ENCODE measurements at regions not wholly inside any gene's neighbourhood (a gene's known extent, or its start where the extent isn't known, plus 50 kb on each side); places are given as distances from the start of the nearest gene placed in this dataset.

- intact Hi-C loops (cut with micrococcal nuclease; ENCODE audit: unreplicated experiment): no loop called here
- TF ChIP-seq CTCF (IDR thresholded peaks at IDR 0.05; ENCODE audit: unreplicated experiment): no peak
- no peak for DNase-seq
- no peak overlapping the region for H3K4me3 Mint-ChIP-seq (ENCODE audit: low read depth, unreplicated experiment)
- BruUV-seq (replicated peaks): no TSS peak
- no peaks in the 10 kb centered on the region for H3K9me3 Mint-ChIP-seq (ENCODE audit: low read depth, unreplicated experiment)
- no peaks in the 10 kb centered on the region for H3K27me3 Mint-ChIP-seq (ENCODE audit: unreplicated experiment)
- no peaks in the 10 kb centered on the region for H3K36me3 Mint-ChIP-seq (ENCODE audit: insufficient read depth, unreplicated experiment)
- no peaks in the 10 kb centered on the region for H3K4me1 Mint-ChIP-seq (ENCODE audit: low read depth, unreplicated experiment)
- CTCF ChIA-PET: interaction anchor here (1.0 kb wide), 1 partner anchor 272 kb away, joined by 3 read pairs; no protein-coding TSS in a partner anchor
- no peak overlapping the region for H3K27ac Mint-ChIP-seq (ENCODE audit: unreplicated experiment)
Measured at GRCh38 chr1:243980471-243980870, 70.6 kb upstream of the ZBTB18 start.

- Mint-ChIP-seq H3K36me3 (ENCODE audit: insufficient read depth, unreplicated experiment) (no peaks in the 10 kb centered on the region), H3K27me3 (ENCODE audit: unreplicated experiment) (no peaks in the 10 kb centered on the region), H3K4me1 (ENCODE audit: low read depth, unreplicated experiment) (no peaks in the 10 kb centered on the region), H3K9me3 (ENCODE audit: low read depth, unreplicated experiment) (no peaks in the 10 kb centered on the region), H3K4me3 (ENCODE audit: low read depth, unreplicated experiment) (no peak overlapping the region), H3K27ac (ENCODE audit: unreplicated experiment) (no peak overlapping the region)
- BruUV-seq (replicated peaks): no TSS peak
- CTCF ChIA-PET: no interaction called here
- intact Hi-C loops (cut with micrococcal nuclease; ENCODE audit: unreplicated experiment): no loop called here
- no peak for DNase-seq
- TF ChIP-seq CTCF (IDR thresholded peaks at IDR 0.05; ENCODE audit: unreplicated experiment): no peak
Measured at GRCh38 chr1:243980071-243980470, 71.0 kb upstream of the ZBTB18 start.

- Mint-ChIP-seq H3K4me1 (ENCODE audit: low read depth, unreplicated experiment) (no peaks in the 10 kb centered on the region), H3K27me3 (ENCODE audit: unreplicated experiment) (peaks cover 5% of the 10 kb centered on the region), H3K4me3 (ENCODE audit: low read depth, unreplicated experiment) (no peak overlapping the region), H3K27ac (ENCODE audit: unreplicated experiment) (no peak overlapping the region), H3K36me3 (ENCODE audit: insufficient read depth, unreplicated experiment) (no peaks in the 10 kb centered on the region), H3K9me3 (ENCODE audit: low read depth, unreplicated experiment) (no peaks in the 10 kb centered on the region)
- no peak for TF ChIP-seq CTCF (IDR thresholded peaks at IDR 0.05; ENCODE audit: unreplicated experiment)
- intact Hi-C loops (cut with micrococcal nuclease; ENCODE audit: unreplicated experiment): no loop called here
- no peak for DNase-seq
- CTCF ChIA-PET: no interaction called here
- BruUV-seq (replicated peaks): no TSS peak
Measured at GRCh38 chr1:243979396-243979795, 71.7 kb upstream of the ZBTB18 start.

- no TSS peak for BruUV-seq (replicated peaks)
- no peak for TF ChIP-seq CTCF (IDR thresholded peaks at IDR 0.05; ENCODE audit: unreplicated experiment)
- CTCF ChIA-PET: no interaction called here
- no peak for DNase-seq
- intact Hi-C loops (cut with micrococcal nuclease; ENCODE audit: unreplicated experiment): no loop called here
- no peaks in the 10 kb centered on the region for H3K36me3 Mint-ChIP-seq (ENCODE audit: insufficient read depth, unreplicated experiment)
- no peak overlapping the region for H3K27ac Mint-ChIP-seq (ENCODE audit: unreplicated experiment)
- H3K4me3 Mint-ChIP-seq (ENCODE audit: low read depth, unreplicated experiment): no peak overlapping the region
- peaks cover 18% of the 10 kb centered on the region for H3K27me3 Mint-ChIP-seq (ENCODE audit: unreplicated experiment)
- no peaks in the 10 kb centered on the region for H3K4me1 Mint-ChIP-seq (ENCODE audit: low read depth, unreplicated experiment)
- no peaks in the 10 kb centered on the region for H3K9me3 Mint-ChIP-seq (ENCODE audit: low read depth, unreplicated experiment)
Measured at GRCh38 chr1:243977094-243977493, 74.0 kb upstream of the ZBTB18 start.
